ENCODE measurements at regions not wholly inside any gene's neighbourhood (a gene's known extent, or its start where the extent isn't known, plus 50 kb on each side); places are given as distances from the start of the nearest gene placed in this dataset.

DNA sequence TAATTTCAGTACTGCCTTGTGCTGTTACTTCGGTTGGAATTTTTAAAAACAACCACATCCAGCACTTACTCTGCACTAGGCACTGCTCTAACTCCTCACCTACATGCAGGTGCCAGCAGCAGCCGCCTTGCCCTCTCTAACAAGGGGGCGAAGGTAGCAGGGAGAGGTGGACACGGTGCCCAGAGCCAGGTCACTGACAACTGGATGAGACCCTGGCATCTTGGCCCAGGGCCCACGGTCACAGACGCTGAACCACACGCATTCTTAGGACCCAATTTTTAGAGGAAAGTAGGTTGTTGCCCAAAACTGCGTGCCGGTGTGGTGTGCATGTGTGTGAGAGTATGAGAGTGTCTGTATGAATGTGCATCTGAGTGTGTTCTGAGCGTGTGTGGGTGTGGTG, 63.4 kb upstream of the GATA2 start:
- Histone ChIP-seq H3K36me3 (no peaks in the 10 kb centered on the region), H3K27me3 (no peaks in the 10 kb centered on the region), H3K4me3 (no peak overlapping the region), H3K27ac (no peak overlapping the region), H3K4me1 (no peaks in the 10 kb centered on the region), H3K9me3 (no peaks in the 10 kb centered on the region)
- DNase-seq (ENCODE audit: low spot score in 2 of 2): peak in 1 of 2 donors; percentile 37
- TF ChIP-seq, protein P1, sequence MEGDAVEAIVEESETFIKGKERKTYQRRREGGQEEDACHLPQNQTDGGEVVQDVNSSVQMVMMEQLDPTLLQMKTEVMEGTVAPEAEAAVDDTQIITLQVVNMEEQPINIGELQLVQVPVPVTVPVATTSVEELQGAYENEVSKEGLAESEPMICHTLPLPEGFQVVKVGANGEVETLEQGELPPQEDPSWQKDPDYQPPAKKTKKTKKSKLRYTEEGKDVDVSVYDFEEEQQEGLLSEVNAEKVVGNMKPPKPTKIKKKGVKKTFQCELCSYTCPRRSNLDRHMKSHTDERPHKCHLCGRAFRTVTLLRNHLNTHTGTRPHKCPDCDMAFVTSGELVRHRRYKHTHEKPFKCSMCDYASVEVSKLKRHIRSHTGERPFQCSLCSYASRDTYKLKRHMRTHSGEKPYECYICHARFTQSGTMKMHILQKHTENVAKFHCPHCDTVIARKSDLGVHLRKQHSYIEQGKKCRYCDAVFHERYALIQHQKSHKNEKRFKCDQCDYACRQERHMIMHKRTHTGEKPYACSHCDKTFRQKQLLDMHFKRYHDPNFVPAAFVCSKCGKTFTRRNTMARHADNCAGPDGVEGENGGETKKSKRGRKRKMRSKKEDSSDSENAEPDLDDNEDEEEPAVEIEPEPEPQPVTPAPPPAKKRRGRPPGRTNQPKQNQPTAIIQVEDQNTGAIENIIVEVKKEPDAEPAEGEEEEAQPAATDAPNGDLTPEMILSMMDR (IDR thresholded peaks at IDR 0.05): no peak
- intact Hi-C loops (cut with DNase I): no loop called here

DNA sequence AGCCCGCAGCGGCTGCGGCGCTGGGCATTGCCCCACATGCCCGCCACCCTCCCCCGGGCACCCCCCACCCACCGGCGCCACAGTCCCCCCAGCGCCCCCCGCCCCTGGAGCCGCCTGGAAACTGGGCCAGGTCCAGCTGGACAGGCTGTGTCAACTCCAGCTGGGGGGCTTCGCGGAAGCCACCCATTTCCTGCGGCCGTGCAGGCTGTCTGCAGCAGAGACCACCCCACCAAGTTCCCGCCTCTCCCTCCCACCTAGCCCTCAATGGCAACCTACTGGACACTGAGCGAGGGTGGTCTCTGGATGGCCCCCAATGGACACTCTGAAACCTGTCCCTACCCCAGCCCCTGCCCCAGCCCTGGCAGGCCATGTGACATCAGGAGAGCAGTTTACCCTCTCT, 62.8 kb upstream of the GATA2 start:
- intact Hi-C loops (cut with DNase I): no loop called here
- H3K27ac ChIP-seq: no peak overlapping the region
- H3K36me3 ChIP-seq: no peaks in the 10 kb centered on the region
- H3K4me1 ChIP-seq: no peaks in the 10 kb centered on the region
- no peaks in the 10 kb centered on the region for H3K27me3 ChIP-seq
- no peaks in the 10 kb centered on the region for H3K9me3 ChIP-seq
- DNase-seq (ENCODE audit: low spot score in 2 of 2): peak in 1 of 2 donors; percentile 51
- TF ChIP-seq, protein P1 (IDR thresholded peaks at IDR 0.05): no peak
- no peak overlapping the region for H3K4me3 ChIP-seq

DNA sequence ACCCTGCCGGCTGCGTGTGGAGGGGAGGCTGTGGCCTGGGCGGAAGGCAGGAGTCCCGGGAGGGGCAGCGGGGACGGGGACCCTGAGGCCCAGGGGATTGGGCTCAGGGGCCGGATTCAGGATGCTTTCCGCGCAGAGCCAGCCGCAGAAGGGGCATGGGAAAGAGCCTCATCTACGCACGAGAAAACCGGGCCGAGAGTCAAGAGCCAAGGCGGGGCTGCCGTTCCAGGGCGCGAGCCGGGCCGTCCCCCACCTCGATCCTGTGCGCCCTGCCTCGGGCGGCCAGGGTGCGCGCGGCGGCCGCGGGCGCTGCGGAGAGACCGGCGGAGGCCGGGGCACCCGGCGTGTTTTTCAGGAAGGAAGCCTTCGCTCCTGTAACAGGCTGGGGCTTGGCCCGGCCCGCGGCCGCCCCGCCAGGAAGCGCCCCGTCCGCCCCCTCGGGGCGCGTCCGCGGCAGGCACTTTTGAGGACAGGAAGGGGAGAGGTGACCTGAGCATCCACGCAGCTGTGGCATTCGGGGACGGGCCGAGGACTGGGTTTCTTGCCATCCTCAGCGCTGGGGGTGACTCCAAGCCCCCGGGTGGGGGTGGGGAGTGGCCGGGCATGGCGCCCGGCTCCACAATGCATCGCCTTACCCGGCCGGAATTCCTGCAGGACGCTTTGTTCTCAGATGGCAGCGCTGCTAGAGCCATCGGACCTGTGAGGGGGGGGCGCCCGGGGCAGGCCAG, 62.3 kb upstream of the GATA2 start:
- Histone ChIP-seq H3K4me3 (no peak overlapping the region), H3K27ac (no peak overlapping the region), H3K9me3 (no peaks in the 10 kb centered on the region), H3K36me3 (no peaks in the 10 kb centered on the region), H3K27me3 (no peaks in the 10 kb centered on the region), H3K4me1 (no peaks in the 10 kb centered on the region)
- intact Hi-C loops (cut with DNase I): no loop called here
- DNase-seq (ENCODE audit: low spot score in 2 of 2): peak in 1 of 2 donors; percentile 63
- TF ChIP-seq, protein P1 (IDR thresholded peaks at IDR 0.05): no peak

DNA sequence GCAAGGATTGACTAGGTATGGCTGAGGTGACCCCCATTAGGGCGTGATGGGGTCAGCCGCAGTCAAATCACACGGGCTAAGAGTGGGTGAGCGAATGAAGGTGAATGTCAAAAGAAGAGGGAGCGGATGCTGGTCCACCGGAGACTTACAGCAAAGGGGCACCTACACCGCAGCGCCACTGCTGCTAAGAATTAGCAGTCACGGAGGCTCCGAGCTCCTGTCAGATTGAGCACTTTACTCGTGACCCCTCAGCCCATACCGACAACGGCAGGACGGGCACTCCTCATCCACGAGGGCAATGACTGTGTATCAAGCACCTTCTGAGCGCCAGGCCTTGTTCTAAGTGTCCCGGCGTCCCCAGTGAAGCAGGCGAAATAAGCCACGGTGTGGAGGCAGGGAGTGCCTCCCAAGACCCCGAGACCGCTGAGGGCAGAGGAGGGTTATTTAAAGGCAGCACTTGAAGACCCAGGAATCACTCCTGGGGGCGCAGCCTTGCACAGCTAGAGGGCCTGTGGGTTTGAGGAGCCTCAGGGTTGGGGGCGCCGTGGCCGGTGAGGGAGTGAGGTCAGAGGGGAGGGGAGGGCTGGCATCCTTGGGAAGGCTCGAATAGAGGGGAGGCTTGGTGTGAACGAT, 61.6 kb upstream of the GATA2 start:
- no peaks in the 10 kb centered on the region for H3K9me3 ChIP-seq
- no peak overlapping the region for H3K4me3 ChIP-seq
- TF ChIP-seq, protein P1 (IDR thresholded peaks at IDR 0.05): no peak
- intact Hi-C loops (cut with DNase I): no loop called here
- DNase-seq (ENCODE audit: low spot score in 2 of 2): peak in 1 of 2 donors; percentile 57
- H3K4me1 ChIP-seq: no peaks in the 10 kb centered on the region
- no peaks in the 10 kb centered on the region for H3K27me3 ChIP-seq
- no peaks in the 10 kb centered on the region for H3K36me3 ChIP-seq
- H3K27ac ChIP-seq: no peak overlapping the region

DNA sequence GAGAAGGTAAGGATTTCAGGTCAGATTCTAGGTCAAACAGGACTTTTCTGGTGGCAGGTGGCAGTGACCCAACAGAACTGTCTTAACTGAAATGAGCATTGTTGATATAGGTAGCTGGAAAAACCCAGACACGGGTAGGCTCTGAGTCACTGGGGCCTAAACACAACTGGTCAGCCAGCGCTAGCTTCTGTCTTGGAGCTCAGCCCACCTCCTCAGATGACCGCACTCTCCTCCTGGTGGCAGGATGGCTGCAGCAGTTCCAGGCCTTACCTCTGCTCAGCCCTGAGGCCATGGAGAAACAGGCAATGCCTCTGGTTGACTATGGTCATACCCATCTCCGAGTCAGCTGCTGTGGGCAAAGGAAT, 61.1 kb upstream of the GATA2 start:
- peak in 1 of 2 donors; percentile 12 for DNase-seq (ENCODE audit: low spot score in 2 of 2)
- H3K4me1 ChIP-seq: no peaks in the 10 kb centered on the region
- intact Hi-C loops (cut with DNase I): no loop called here
- H3K27me3 ChIP-seq: no peaks in the 10 kb centered on the region
- H3K27ac ChIP-seq: no peak overlapping the region
- TF ChIP-seq, protein P1 (IDR thresholded peaks at IDR 0.05): no peak
- H3K4me3 ChIP-seq: no peak overlapping the region
- H3K9me3 ChIP-seq: no peaks in the 10 kb centered on the region
- no peaks in the 10 kb centered on the region for H3K36me3 ChIP-seq
